ENCODE measurements at regions not wholly inside any gene's neighbourhood (a gene's known extent, or its start where the extent isn't known, plus 50 kb on each side); places are given as distances from the start of the nearest gene placed in this dataset.

- ChIA-PET CTCF (no interaction called here), POLR2A (ENCODE audit: unreplicated experiment) (no interaction called here)
- no peak overlapping the region for H2BK15ac ChIP-seq (ENCODE audit: low read depth, low read length)
- H3K14ac ChIP-seq (replicated peaks; ENCODE audit: low read depth, low read length) = no peak overlapping the region
- BruUV-seq (replicated peaks) = no TSS peak
- no peak overlapping the region for H2AFZ ChIP-seq (replicated peaks; ENCODE audit: low read length, poor library complexity)
- DNase-seq (no peak), ATAC-seq (ENCODE audit: low read depth) (no peak)
- peaks cover 3% of the 10 kb centered on the region for H3K9me1 ChIP-seq (ENCODE audit: insufficient read depth, low read length)
- no peaks in the 10 kb centered on the region for H4K20me1 ChIP-seq (ENCODE audit: insufficient read depth, low read length)
- H3K9me3 ChIP-seq (ENCODE audit: control insufficient read depth, insufficient read depth, low read length) = no peaks in the 10 kb centered on the region
- no peak overlapping the region for H3K18ac ChIP-seq (ENCODE audit: low read depth, low read length)
- H3K4me3 ChIP-seq (ENCODE audit: insufficient read depth, low read depth, low read length) = no peak overlapping the region
- 93% methylated on average over 4 of the region's 11 CpGs; no CpG with 5 or more reads in 1 of the 2 experiments for WGBS, 2 experiments (ENCODE audit: extremely low coverage in 2 of 2, insufficient read length in 1 of 2)
- no peak overlapping the region for H2AK5ac ChIP-seq (ENCODE audit: low read depth, low read length)
- no peak overlapping the region for H2BK20ac ChIP-seq (ENCODE audit: low read depth, low read length)
- H2AK9ac ChIP-seq (replicated peaks; ENCODE audit: low read depth, low read length, poor library complexity) = no peak overlapping the region
- H3K79me1 ChIP-seq (ENCODE audit: low read depth in 1 of 2, low read length in 2 of 2) = peaks cover 28 to 67% of the 10 kb centered on the region in 2 experiments
- H3K56ac ChIP-seq (ENCODE audit: extremely low read depth, insufficient read depth, low read length) = no peak overlapping the region
- dilution Hi-C loops (cut with HindIII; ENCODE audit: low sequenced_read_pairs, unreplicated experiment) = no loop called here
- H3K9ac ChIP-seq (ENCODE audit: low read depth, low read length) = no peak overlapping the region
- H3K27ac ChIP-seq (ENCODE audit: insufficient read depth, low read length) = no peak overlapping the region
- no peak overlapping the region for H4K91ac ChIP-seq (ENCODE audit: insufficient read depth, low read depth, low read length)
- in situ Hi-C loops (cut with MboI; ENCODE audit: low sequenced_read_pairs) = no loop called here
- H2BK5ac ChIP-seq (ENCODE audit: low read depth, low read length, poor library complexity, severe bottlenecking) = no peak overlapping the region
- peaks cover 10% of the 10 kb centered on the region for H3K4me1 ChIP-seq (ENCODE audit: control insufficient read depth, insufficient read depth, low read length)
- no peak overlapping the region for H2BK120ac ChIP-seq (ENCODE audit: low read depth, low read length)
- H3K4ac ChIP-seq (ENCODE audit: low read depth, low read length) = no peak overlapping the region
- no peak overlapping the region for H4K8ac ChIP-seq (ENCODE audit: low read depth in 2 of 2, low read length in 2 of 2)
- H4K5ac ChIP-seq (ENCODE audit: low read depth, low read length) = no peak overlapping the region
- H3K23ac ChIP-seq (ENCODE audit: low read depth, low read length) = no peak overlapping the region
- no peaks in the 10 kb centered on the region for H3K27me3 ChIP-seq (ENCODE audit: control insufficient read depth, insufficient read depth, low read length)
- no peak overlapping the region for H3K4me2 ChIP-seq (ENCODE audit: low read depth, low read length)
- TF ChIP-seq RAD21 (IDR thresholded peaks at IDR 0.05; ENCODE audit: low read length) (no peak), RFX5 (IDR thresholded peaks at IDR 0.05; ENCODE audit: low read depth, low read length) (no peak), CEBPB (IDR thresholded peaks at IDR 0.05; ENCODE audit: low read depth, low read length) (no peak), ELK1 (IDR thresholded peaks at IDR 0.05; ENCODE audit: borderline replicate concordance, low read depth, low read length) (no peak), BHLHE40 (IDR thresholded peaks at IDR 0.05; ENCODE audit: low read depth, low read length) (no peak), CHD1 (IDR thresholded peaks at IDR 0.05; ENCODE audit: low read depth, low read length) (no peak)
- H3K36me3 ChIP-seq (ENCODE audit: control insufficient read depth, insufficient read depth, low read length) = peaks cover 3% of the 10 kb centered on the region; the same call in 1 of the 2 replicates
- intact Hi-C loops (cut with micrococcal nuclease) = no loop called here
Observed at GRCh38 chr22:46063846-46064227, 86.5 kb upstream of the PPARA start.

Measured in IMR-90 (cell line).